BLaER1 (cell line): ENCODE measurements at regions not wholly inside any gene's neighbourhood (a gene's known extent, or its start where the extent isn't known, plus 50 kb on each side); places are given as distances from the start of the nearest gene placed in this dataset.

Source experiments
- H3K27ac ChIP-seq: shearing (Covaris generic); formaldehyde crosslinking; 2 replicates; pipeline ENCODE4 v1.8.1; 2022
- H3K27me3 ChIP-seq: shearing (Covaris generic); formaldehyde crosslinking; 2 replicates; pipeline ENCODE4 v1.8.1; 2022
- H3K36me3 ChIP-seq: shearing (Covaris generic); formaldehyde crosslinking; 2 replicates; pipeline ENCODE4 v1.8.1; 2022
- H3K4me1 ChIP-seq: shearing (Covaris generic); formaldehyde crosslinking; 2 replicates; pipeline ENCODE4 v1.8.1; 2022
- H3K4me2 ChIP-seq: shearing (Covaris generic); formaldehyde crosslinking; 2 replicates; pipeline ENCODE4 v1.8.1; 2022
- H3K4me3 ChIP-seq: shearing (Covaris generic); formaldehyde crosslinking; 2 replicates; pipeline ENCODE4 v1.8.1; 2022
- H3K9ac ChIP-seq: shearing (Covaris generic); formaldehyde crosslinking; 2 replicates; pipeline ENCODE4 v1.8.1; 2022
- H3K9me3 ChIP-seq: shearing (Covaris generic); formaldehyde crosslinking; 2 replicates; pipeline ENCODE4 v1.8.1; 2022
- H4K20me1 ChIP-seq: shearing (Covaris generic); formaldehyde crosslinking; 2 replicates; pipeline ENCODE4 v1.8.1; 2022
- Cebpa-rat ChIP-seq: shearing (Covaris generic); IDR thresholded peaks from 2 replicates; pipeline ENCODE4 v1.8.1; 2022

GRCh38 chr1:193619911-193620310 is 433.5 kb upstream of the B3GALT2 start:
- H3K9me3 ChIP-seq, result no peaks in the 10 kb centered on the region
- no peaks in the 10 kb centered on the region for H4K20me1 ChIP-seq
- H3K36me3 ChIP-seq, result no peaks in the 10 kb centered on the region
- H3K27me3 ChIP-seq, result no peaks in the 10 kb centered on the region
- H3K4me3 ChIP-seq, result no peak overlapping the region
- no peak overlapping the region for H3K4me2 ChIP-seq
- no peak for TF ChIP-seq Cebpa-rat
- no peak overlapping the region for H3K27ac ChIP-seq
- H3K9ac ChIP-seq, result no peak overlapping the region
- H3K4me1 ChIP-seq, result no peaks in the 10 kb centered on the region

- no peak for TF ChIP-seq Cebpa-rat
- Histone ChIP-seq H4K20me1 (no peaks in the 10 kb centered on the region), H3K4me2 (no peak overlapping the region), H3K27me3 (no peaks in the 10 kb centered on the region), H3K36me3 (no peaks in the 10 kb centered on the region), H3K9me3 (no peaks in the 10 kb centered on the region), H3K4me3 (no peak overlapping the region), H3K4me1 (no peaks in the 10 kb centered on the region), H3K9ac (no peak overlapping the region), H3K27ac (no peak overlapping the region)
Measured at GRCh38 chr1:193614817-193615216, 428.4 kb upstream of the B3GALT2 start.

GRCh38 chr1:193614275-193614674 is 427.9 kb upstream of the B3GALT2 start:
- H4K20me1 ChIP-seq, result no peaks in the 10 kb centered on the region
- no peak overlapping the region for H3K4me2 ChIP-seq
- no peak overlapping the region for H3K27ac ChIP-seq
- no peak overlapping the region for H3K4me3 ChIP-seq
- H3K27me3 ChIP-seq, result no peaks in the 10 kb centered on the region
- no peak for TF ChIP-seq Cebpa-rat
- no peaks in the 10 kb centered on the region for H3K36me3 ChIP-seq
- H3K9ac ChIP-seq, result no peak overlapping the region
- no peaks in the 10 kb centered on the region for H3K4me1 ChIP-seq
- no peaks in the 10 kb centered on the region for H3K9me3 ChIP-seq

GRCh38 chr1:193613041-193613440 is 426.6 kb upstream of the B3GALT2 start:
- no peak overlapping the region for H3K4me3 ChIP-seq
- H3K9me3 ChIP-seq, result no peaks in the 10 kb centered on the region
- no peak overlapping the region for H3K4me2 ChIP-seq
- no peak overlapping the region for H3K9ac ChIP-seq
- H4K20me1 ChIP-seq, result no peaks in the 10 kb centered on the region
- no peaks in the 10 kb centered on the region for H3K36me3 ChIP-seq
- TF ChIP-seq Cebpa-rat, result no peak
- H3K27ac ChIP-seq, result no peak overlapping the region
- H3K27me3 ChIP-seq, result no peaks in the 10 kb centered on the region
- H3K4me1 ChIP-seq, result no peaks in the 10 kb centered on the region

DNA sequence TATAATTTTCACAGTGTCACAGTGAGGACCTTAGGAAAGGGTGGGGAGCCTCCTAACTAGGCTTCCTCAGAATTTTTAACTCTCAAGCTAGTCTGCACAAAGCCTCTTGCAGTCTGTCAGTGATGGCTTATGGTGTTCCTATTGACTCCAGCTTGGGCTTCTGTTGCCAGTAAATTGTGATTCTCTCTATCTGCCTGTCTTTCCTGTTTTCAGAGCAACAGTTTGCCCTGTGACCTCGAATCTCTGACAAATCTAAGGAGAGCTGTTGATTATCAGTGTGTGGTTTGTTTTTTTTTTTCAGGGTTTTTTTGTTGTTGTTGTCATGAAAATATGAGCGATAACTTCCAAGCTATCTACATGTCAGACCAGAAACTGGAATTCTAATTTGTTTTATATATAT is 423.2 kb upstream of the B3GALT2 start:
- H3K4me2 ChIP-seq, result no peak overlapping the region
- no peak overlapping the region for H3K27ac ChIP-seq
- no peak overlapping the region for H3K4me3 ChIP-seq
- H4K20me1 ChIP-seq, result no peaks in the 10 kb centered on the region
- H3K36me3 ChIP-seq, result no peaks in the 10 kb centered on the region
- no peaks in the 10 kb centered on the region for H3K4me1 ChIP-seq
- H3K27me3 ChIP-seq, result no peaks in the 10 kb centered on the region
- H3K9ac ChIP-seq, result no peak overlapping the region
- no peak for TF ChIP-seq Cebpa-rat
- H3K9me3 ChIP-seq, result no peaks in the 10 kb centered on the region

GRCh38 chr1:193607787-193608186 is 421.4 kb upstream of the B3GALT2 start:
- Histone ChIP-seq H3K9ac (no peak overlapping the region), H3K36me3 (no peaks in the 10 kb centered on the region), H3K4me1 (no peaks in the 10 kb centered on the region), H3K4me3 (no peak overlapping the region), H3K27ac (no peak overlapping the region), H3K27me3 (no peaks in the 10 kb centered on the region), H4K20me1 (no peaks in the 10 kb centered on the region), H3K9me3 (no peaks in the 10 kb centered on the region), H3K4me2 (no peak overlapping the region)
- TF ChIP-seq Cebpa-rat, result no peak

GRCh38 chr1:193606035-193606434 is 419.6 kb upstream of the B3GALT2 start:
- no peaks in the 10 kb centered on the region for H3K27me3 ChIP-seq
- no peak for TF ChIP-seq Cebpa-rat
- H3K4me1 ChIP-seq, result no peaks in the 10 kb centered on the region

GRCh38 chr1:193602705-193603104 is 416.3 kb upstream of the B3GALT2 start:
- Histone ChIP-seq H3K27ac (no peak overlapping the region), H3K4me3 (no peak overlapping the region), H3K27me3 (no peaks in the 10 kb centered on the region; the same call in 1 of the 2 replicates), H3K9me3 (no peaks in the 10 kb centered on the region), H3K36me3 (no peaks in the 10 kb centered on the region), H3K9ac (no peak overlapping the region), H4K20me1 (no peaks in the 10 kb centered on the region), H3K4me2 (no peak overlapping the region), H3K4me1 (no peaks in the 10 kb centered on the region)
- TF ChIP-seq Cebpa-rat, result no peak

More at GRCh38 chr1:193606035-193606434, 419.6 kb upstream of the B3GALT2 start:
- no peak overlapping the region for H3K4me3 ChIP-seq
- H3K27ac ChIP-seq, result no peak overlapping the region
- no peaks in the 10 kb centered on the region for H3K36me3 ChIP-seq
- H3K9me3 ChIP-seq, result no peaks in the 10 kb centered on the region
- no peaks in the 10 kb centered on the region for H4K20me1 ChIP-seq
- no peak overlapping the region for H3K9ac ChIP-seq
- H3K4me2 ChIP-seq, result no peak overlapping the region

DNA sequence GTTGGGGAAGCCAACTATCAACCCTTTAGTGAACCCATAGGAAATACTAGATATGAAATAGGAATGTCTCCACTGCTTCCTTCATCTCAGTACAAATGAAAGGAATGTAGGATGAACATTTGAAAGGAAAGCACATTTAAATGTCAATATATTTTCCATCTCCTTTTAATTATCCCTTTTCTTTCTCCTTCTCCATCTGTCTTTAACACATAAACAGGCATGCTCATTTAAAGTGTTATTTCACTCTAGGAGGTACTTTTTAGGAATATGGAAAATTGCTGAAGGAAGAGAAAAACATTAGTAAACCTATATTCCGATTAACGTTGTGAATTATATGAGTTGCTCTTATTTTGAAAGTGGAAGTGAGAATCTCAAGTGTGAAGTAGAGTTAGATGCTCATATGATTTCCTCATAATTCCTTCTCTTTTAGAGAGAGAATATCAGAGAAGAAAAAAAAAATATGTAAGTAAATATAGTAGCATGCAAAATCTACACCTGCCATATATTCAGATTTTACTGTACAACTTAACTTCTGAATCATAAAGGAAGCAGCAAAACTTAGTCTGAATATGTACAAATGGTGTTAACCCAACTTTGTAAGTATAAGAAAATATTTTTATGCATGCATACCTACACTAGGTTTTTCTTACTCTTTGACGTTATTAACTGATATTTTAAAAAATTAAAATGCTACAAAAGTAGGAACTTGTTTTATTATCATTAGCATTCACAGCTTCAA is 406.9 kb upstream of the B3GALT2 start:
- H3K9me3 ChIP-seq, result no peaks in the 10 kb centered on the region
- H4K20me1 ChIP-seq, result no peaks in the 10 kb centered on the region
- no peak overlapping the region for H3K27ac ChIP-seq
- no peak for TF ChIP-seq Cebpa-rat
- no peaks in the 10 kb centered on the region for H3K27me3 ChIP-seq
- peaks cover 8% of the 10 kb centered on the region; the same call in 1 of the 2 replicates for H3K4me1 ChIP-seq
- no peaks in the 10 kb centered on the region for H3K36me3 ChIP-seq
- H3K9ac ChIP-seq, result no peak overlapping the region
- no peak overlapping the region for H3K4me3 ChIP-seq
- H3K4me2 ChIP-seq, result no peak overlapping the region

- no peaks in the 10 kb centered on the region for H3K27me3 ChIP-seq
- no peak overlapping the region for H3K27ac ChIP-seq
- TF ChIP-seq Cebpa-rat, result no peak
- H3K4me2 ChIP-seq, result no peak overlapping the region
- H4K20me1 ChIP-seq, result no peaks in the 10 kb centered on the region
- no peaks in the 10 kb centered on the region for H3K9me3 ChIP-seq
- no peak overlapping the region for H3K9ac ChIP-seq
- H3K4me1 ChIP-seq, result peaks cover 8% of the 10 kb centered on the region; the same call in 1 of the 2 replicates
- no peaks in the 10 kb centered on the region for H3K36me3 ChIP-seq
- H3K4me3 ChIP-seq, result no peak overlapping the region
Measured at GRCh38 chr1:193592317-193592716, 405.9 kb upstream of the B3GALT2 start.
